Putamen (tissue), 1 donor: ENCODE measurements at regions not wholly inside any gene's neighbourhood (a gene's known extent, or its start where the extent isn't known, plus 50 kb on each side); places are given as distances from the start of the nearest gene placed in this dataset.

Source experiments
- DNase-seq: peaks from one replicate; pipeline ENCODE4 v3.0.0-alpha.2; 2016; ENCODE audit warnings: low spot score

- no peak for DNase-seq
Measured at GRCh38 chr2:20561637-20562454, 89.1 kb downstream of the HS1BP3 start.

DNA sequence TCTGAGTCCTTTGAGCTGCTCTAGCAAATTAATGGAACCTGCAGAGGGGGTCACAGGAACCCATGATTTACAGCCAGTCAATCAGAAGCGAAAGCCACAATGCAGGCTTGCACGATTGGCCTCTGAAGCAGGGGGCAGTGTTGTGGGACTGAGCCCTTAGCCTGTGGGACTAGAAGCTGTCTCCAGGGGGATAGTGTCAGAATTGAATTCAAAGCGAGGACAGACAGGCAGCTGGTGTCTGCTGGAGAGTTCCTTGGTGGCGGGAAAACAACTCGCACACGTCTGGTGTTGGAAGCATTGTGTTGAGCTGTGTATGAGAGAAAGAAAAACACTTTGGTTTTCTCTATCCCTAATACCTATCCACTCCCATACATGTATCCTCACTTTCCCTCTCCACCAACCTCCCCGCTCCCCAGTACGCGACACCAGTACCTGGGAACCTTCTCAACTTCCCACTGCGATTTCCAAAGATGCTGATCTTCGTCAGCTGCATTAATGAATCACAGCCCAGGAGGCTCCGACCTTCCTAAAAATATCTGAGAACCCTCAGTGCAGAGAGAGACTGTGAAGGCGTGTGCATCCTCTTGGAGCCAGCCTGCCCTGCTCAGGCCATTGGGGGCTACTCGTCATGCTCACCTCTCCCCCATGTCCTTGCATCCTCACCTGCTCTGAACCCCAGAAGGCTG is 88.2 kb downstream of the HS1BP3 start:
- peak; percentile 72 for DNase-seq

GRCh38 chr2:20563251-20563650 is 87.6 kb downstream of the HS1BP3 start:
- no peak for DNase-seq

DNA sequence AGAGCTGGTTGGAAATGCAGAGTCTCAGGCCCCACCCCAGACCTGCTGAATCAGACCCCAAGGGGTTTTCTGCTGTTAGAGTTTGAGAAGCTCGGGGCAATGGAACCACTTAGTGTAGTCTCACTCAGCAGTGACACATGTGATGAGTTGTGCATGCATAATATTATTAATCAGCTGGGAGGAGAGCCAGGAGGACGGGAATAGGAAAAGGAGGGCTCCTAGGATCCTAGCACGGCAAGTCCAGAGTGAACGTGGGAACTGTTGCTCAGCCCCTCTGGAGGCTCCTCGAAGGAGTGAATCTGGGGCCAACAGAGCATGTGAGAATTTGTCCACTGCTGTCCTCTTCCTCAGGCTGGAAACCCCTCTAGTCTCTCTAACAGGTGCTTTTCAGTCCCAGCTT is 87.1 kb downstream of the HS1BP3 start:
- DNase-seq = no peak

- DNase-seq = no peak
Measured at GRCh38 chr2:20565101-20565622, 85.7 kb downstream of the HS1BP3 start.

DNA sequence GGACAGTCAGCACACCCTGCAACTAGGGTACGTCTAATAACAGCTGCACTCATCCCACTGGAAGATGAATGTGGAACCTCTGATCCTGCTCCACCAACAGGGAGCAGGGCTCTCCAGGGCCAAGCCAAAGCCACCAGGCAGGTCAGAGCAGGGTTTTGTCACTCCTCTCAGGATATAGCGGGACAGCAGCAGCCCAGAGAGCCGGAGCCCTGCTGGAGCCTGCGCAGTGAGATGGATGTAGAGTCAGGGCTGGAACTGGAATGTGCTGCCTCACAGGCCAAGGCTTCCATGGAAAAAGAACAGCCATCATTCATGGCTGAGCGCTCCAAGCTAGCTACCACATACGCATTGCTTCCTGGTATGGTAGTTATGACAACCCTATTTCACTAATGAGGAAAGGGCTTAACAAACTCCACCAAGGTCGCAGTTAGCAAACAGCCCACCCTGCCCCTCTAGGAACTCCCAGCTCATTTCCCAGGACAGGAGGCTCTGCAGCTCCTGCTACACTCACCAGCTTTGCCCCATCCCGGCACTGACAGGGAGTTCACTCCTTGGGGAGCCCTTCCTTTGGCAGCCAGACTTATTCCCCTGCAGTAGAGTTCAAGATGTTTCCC is 85.2 kb downstream of the HS1BP3 start:
- DNase-seq = no peak

- DNase-seq = no peak
Measured at GRCh38 chr2:20566331-20566730, 84.6 kb downstream of the HS1BP3 start.

DNA sequence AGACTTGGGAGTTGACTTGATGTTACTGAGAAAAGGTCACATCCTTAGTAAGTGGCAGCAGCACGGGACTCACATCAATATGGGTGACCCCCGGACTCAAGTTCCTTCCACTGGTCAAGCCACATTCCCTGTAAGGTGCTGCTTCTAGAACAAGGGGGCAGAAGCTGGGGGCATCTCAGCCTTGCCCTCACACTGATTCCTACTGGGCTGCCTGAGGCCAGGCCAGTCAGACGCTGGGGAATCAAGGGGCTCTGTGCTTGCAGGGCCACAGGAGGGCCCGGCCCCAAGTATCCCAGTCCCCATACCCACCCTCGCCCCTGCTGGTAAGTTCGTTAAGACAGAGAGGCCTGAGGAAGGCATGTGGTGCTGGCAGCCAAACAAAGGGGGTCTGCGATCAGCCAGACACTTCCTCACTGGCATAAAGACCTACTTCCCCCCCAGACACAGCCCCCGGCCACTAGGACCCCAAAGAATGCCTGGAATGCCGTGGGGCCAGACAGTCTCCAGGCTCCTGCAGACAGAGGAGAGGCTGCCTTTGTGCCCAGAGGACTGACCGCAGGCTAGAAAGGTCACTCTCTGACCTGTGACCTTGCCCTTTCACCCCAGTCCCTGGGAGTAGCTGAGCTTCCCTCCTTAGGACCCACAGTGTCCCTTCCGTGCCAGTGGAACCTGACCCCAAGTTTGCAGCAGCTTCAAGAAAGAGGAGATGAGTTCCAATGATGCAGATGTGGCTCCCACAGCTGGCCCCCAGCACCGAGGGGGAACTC is 83.6 kb downstream of the HS1BP3 start:
- no peak for DNase-seq
